ENCODE measurements at regions not wholly inside any gene's neighbourhood (a gene's known extent, or its start where the extent isn't known, plus 50 kb on each side); places are given as distances from the start of the nearest gene placed in this dataset.
A peak's percentile ranks its signal among the peaks of the same experiment; 100 is the strongest.

- DNase-seq = no peak
These were observed 138.9 kb downstream of the PTH2R start for GRCh38 chr2:208545403-208546042.

- DNase-seq = no peak
These were observed 139.5 kb downstream of the PTH2R start for GRCh38 chr2:208546107-208546506.

GRCh38 chr2:208546860-208547650 is 140.5 kb downstream of the PTH2R start:
- no peak for DNase-seq

DNA sequence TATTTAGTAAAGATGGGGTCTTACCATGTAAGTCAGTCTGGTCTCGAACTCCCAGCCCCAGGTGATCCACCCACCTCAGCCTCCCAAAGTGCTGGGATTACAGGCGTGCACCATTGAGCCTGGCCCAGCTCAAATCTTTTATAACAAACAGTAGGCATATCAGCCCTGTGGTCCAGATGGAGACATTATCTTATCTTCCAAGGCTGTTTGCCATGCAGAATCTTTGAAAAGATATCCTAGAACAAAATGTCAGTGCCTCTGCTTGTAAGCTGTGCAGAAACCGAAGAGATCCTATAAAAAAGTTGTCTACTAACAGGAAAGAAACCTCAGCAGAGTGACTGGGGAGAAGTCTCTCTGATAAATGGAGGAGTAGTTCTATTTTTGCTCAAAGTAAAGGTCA is 142.1 kb downstream of the PTH2R start:
- DNase-seq = no peak

DNA sequence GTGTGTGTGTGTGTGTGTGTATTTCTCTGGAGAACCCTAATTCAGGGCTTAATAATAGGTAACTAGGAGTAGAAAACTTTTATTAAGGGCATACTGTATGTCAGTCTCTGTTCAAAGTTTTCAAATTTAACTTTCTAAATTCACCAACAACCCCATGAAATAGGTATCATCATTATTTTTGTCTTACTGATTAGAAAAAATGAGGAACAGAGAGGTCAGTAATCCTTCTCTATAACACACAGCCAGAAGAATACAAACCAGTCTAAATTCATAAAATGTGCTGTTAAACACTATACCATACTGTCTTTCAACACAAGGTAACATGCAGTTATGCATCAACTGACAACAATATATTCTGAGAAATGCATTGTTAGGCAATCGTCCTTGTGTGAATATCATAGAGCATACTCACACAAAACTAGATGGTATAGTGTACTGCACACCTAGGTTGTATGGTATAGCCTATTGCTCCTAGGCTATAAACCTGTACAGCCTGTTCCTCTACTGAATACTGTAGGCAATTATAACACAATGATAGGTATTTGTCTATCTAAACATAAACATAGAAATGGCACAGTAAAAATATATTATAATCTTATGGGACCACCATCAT is 143.1 kb downstream of the PTH2R start:
- no peak for DNase-seq

GRCh38 chr2:208552943-208553342 is 146.4 kb downstream of the PTH2R start:
- DNase-seq = no peak

GRCh38 chr2:208556983-208557484 is 150.4 kb downstream of the PTH2R start:
- no peak for DNase-seq

DNA sequence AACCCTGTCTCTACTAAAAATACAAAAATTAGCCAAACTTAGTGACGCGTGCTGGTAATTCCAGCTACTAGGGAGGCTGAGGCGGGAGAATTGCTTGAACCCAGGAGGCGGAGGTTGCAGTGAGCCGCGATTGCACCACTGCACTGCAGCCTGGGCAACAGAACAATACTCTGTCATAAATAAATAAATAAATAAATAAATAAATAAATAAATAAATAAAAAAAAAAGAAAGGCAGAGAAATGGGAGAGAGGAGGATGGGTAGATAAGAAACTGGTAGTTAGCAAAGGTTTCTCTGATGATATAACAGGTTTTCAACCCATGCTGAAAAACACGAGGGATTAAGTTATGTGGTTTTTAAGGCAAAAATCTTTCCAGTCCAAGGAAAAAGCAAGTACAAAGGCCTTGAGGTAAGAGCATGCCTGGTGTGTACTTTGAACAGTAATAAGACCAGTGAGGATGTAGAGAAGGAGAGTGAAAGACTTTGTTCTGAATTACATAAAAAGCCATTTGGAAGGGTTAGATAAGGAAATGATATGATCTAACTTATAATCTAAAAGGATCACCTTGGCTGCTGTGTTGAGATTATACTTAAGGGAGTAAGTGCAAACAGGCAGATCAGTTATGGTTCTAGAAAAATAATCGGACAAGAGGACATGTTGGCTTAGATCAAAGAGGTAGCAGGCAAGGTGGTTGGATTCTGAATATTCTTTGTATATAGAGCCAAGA is 159.3 kb downstream of the PTH2R start:
- no peak for DNase-seq

DNA sequence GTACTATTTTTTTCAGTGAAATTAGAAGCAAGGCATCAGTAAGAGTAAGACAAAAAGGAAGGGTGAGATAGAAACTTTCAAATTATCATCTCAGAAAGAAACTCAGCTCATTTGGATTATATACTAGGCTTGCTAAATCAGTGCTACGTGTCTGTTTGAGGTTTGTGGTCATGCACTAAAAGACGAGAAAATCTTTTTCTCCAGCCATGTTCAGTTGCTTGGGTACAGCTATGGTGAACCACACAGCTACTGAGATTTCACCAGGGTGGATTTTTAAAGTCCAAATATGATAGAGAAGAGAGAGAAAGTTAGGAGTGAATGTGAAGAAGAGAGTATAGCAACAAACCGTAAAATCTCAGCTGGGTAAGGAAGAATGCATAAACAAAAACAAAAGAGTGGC is 161.6 kb downstream of the PTH2R start:
- DNase-seq = no peak

DNA sequence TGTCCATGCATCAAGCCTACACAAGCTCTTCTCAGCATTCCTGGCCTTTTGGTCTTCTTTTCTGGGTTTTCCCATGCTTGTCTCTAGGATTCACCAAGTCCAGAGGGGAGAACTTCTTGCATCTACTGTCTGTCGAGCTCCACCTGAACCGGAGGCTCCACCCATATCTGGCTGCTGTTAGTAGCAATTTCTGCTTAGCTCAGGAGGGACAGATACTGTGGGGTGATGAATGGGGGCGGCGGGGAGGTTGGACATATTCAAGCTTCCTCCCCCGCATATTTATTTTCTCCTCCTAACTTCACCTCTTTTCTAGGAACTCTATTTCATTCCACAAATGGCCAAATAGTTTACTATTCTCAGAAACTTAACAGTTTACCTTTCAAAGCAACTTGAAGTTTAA is 163.5 kb downstream of the PTH2R start:
- DNase-seq = no peak

DNA sequence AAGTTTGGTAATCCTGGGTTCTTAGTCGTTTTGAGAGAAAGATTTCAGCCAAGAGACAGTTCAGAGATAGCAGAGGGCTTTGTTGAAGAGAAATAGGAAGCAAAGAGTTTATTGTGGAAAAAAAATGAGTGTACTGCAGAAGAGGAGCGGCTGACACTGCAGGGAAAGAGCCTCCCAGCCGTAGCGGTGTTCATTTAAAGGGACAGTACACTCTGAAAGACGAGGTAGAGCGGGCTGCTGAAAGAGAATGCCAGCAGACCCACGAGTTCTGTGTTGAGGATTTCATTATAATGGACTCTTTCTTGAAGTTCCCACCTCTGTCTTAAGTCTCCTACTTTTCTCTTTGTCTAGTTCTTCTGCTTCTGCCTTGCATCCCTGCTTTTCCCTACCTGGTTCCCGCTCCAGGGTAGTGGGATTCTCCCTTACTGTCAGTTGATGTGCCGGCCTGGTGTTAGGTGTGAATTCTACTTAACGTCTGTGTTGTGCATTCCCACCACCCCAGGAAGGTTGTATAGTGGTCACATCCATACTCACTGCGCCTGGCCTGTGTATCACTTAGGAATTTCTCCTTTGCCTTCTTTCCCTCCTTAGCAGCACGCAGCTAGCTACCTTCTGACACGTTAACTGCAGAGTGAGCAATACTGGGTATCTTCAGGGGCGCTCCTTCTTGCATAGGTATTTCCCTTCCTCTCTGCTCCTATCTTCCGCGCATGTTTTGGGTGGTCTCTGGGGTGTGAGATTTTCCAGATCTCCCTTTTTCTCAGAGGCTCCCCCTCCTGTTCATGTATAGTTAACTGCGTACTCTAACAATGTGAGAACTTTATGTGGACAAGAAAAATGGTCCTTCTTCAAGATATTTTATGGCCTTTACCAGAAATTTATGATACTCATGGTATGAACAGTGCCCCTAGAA is 164.5 kb downstream of the PTH2R start:
- no peak for DNase-seq

- no peak for DNase-seq
These were observed 165.2 kb downstream of the PTH2R start for GRCh38 chr2:208571764-208572131.

- no peak for DNase-seq
These were observed 167.0 kb downstream of the PTH2R start for GRCh38 chr2:208573569-208573968.

DNA sequence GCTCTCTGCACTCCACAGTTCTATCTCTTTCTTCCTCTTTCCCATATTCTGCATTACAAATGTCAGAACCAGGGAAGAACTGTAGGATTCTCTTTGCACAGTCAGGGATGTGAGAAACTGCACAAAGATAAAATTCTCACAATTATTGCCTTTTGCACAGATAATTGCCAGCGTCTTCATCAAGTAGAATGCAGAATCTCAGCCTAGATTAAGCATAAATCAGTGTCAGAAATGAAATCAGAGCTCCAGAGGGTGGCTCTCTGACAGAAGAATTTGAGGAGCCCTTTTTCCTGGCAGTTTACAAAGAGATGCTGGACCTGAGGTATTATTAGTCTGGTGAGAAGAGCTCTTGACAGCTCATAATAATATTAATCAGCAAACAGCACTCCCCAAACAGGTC is 173.1 kb downstream of the PTH2R start:
- DNase-seq = peak; percentile 5

DNA sequence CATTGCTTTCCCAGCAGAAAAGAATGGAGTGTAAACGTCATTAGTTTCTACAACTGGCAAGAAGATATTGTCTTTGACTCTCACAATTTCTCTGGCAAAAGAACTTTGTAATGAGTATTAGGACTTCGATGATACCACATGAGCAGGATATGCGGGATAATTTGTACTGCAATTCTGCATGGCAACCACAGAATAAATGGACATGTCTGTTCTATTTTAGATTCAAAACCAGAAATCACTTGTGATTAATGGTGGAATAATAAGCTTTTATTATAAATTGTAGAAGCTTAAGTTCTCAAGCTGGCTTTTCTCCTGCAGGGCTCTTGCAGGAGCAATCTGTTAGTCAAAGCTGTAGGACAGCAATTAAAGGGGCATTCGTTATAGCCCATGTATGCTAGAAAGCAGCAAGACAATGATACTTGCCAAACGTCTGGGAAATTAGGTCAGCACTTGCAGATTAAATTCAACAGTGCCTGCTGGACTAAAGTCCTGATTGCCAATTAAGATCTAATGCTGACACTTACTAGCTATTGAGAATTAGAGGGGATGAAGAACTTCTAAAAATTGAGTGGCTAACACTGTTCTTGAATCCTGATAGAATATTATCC is 177.9 kb downstream of the PTH2R start:
- DNase-seq = peak; percentile 87

DNA sequence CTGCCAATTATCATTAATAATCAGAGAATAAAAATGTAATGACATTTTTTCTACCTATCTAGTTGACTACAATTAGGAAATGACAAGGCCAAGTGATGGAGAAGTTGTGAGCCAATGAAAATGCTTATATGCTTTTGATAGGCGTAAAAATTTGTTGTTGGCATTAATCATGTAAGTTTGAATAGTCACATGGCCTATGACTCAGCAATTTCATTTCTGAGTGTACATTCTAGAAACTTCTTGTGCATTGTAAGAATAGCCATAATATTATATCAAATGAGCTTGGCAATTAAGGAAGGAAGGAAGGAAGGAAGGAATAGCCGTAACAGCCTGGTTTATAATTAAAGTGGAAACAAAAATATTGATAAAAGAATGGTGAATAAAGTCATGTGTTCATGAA is 179.9 kb downstream of the PTH2R start:
- no peak for DNase-seq

GRCh38 chr2:208594642-208595385 is 188.2 kb downstream of the PTH2R start:
- no peak for DNase-seq

- no peak for DNase-seq
These were observed 189.0 kb downstream of the PTH2R start for GRCh38 chr2:208595386-208596275.

DNA sequence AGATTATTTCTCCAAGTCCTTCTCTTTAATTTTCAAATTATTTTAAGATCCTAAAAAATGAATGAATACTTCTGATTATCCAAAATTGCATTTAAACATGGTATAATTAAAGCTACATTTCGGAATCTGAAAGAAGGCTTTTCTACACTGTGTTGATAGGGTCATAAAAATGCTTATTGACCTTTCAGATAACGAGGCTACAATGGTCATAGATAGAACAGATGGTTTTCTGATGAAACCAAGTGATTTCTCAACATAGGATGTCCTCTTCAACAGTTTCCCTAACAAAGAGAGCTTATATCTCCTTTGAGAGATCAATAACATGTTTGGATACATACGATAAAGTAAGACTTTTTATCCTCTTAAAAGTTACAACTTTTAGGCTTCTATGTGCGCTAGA is 201.1 kb downstream of the PTH2R start:
- peak; percentile 19 for DNase-seq

Data from eye (tissue), 1 donor.